ENCODE measurements at regions not wholly inside any gene's neighbourhood (a gene's known extent, or its start where the extent isn't known, plus 50 kb on each side); places are given as distances from the start of the nearest gene placed in this dataset.

DNA sequence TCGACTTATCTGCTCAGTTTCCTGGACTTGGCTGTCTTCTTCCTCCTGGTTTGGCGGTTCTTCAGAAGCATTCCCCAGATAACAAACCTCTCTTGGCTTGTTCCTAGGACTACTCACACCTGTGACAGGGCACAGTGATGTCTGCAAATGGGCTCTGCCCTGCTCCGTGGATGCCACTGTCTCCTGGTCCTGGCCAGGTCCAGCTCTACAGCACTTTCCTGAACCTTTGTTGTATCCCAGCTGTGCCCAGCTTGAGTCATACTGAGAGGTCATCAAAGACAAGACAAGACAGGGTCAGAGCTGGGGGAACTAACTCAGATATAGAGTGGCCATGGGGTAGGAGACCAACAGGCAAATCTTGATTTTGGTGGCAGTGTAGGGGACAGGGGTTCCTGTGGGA, 102.7 kb upstream of the SLC22A23 start:
- no peak for DNase-seq (ENCODE audit: low read depth in 2 of 3, low spot score in 2 of 3)

DNA sequence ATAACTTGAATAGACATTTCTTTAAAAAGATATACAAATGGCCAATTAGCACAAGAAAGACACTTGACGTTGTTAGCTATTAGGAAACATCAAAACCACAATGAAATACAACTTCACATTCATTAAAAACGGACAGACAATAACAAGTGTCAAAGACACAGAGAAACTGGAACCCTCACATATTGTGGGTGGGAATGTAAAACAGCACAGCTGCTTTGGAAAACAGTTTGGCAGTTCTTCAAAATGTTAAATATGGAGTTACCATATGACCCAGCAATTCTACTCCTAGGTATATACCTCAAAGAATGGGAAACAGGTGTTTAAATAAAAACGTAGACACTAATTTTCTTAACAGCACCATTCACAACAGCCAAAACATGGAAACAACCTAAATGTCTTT, 100.5 kb upstream of the SLC22A23 start:
- DNase-seq (ENCODE audit: low read depth in 2 of 3, low spot score in 2 of 3): no peak

DNA sequence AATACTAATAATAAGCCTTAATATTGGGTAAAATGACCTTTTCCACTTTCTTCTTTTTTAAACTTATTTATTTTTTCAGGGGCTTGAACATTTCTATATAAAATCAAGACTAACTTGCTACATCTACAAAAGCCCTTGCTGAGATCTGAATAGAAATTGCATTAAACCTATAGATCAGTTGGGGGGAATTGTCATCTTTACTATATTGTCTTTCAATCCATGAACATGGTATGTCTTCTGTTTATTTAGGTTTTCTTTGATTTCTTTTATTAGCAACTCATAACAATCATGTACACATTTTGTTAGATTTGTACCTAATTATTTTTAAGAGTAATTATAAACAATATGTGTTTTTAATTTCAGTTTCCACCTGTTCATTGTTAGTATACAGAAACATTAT, 96.4 kb upstream of the SLC22A23 start:
- DNase-seq (ENCODE audit: low read depth in 2 of 3, low spot score in 2 of 3): no peak

DNA sequence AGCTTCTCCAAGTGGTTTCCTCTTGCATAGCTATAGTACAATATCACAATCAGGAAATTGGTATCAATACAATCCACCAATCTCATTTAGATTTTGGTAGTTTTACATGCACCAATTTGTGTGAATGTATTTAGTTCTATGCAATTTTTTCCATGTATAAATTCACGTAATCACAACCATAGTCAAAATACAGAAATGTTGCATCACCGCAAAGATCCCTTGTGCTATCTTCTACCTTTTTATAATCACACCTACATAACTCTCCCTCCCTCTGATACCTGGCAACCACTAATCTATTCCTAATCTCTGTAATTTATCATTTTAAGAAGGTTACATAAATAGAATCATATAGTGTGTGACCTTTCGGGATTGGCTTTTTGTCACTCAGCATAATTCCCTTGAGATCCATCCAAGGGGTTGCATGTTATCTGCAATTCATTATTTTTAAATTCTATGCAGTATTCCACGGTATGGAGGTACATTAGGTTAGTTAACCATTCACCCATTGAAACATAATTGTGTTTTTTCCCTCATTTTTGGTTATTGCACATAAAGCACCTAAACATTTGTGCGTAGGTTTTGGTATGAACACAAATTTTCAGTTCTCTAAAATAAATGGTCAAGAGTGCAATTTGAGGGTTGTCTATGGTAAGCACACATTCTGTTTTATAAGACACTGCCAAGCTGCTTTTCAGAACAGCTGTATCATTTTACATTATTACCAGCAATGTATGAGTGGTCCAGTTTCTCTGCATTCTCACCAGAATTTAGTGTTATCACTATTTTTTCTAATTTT, 95.1 kb upstream of the SLC22A23 start:
- DNase-seq (ENCODE audit: low read depth in 2 of 3, low spot score in 2 of 3): no peak

DNA sequence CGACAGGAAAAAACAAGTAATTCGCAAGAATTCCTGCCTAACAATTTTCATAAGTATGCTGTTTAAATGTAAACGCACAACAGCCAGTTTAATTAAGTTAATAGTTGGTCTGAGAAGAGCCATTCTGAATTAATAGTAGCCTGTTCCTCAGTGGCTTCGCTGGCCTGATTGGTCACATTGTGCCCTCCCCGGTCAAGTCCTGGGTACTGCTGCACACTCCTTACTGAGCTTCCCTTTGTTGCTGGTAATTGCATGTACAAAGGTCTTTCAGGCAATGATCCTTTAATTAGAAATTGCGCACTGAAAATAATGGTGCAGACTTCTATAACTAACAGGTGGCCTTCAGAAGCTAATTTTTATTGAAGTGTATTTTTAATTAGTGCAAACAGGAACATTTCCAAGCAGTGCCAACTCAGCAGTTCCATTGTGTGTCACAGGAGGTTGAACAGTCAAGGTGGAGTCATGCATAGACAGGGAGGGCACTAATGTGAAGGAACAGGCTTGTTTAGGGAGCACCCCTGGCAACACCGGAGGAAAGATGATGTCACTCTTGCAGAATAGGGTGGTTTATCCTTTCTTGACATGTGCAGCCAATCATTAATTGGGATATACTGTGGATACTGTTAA, 92.6 kb upstream of the SLC22A23 start:
- DNase-seq (ENCODE audit: low read depth in 2 of 3, low spot score in 2 of 3): no peak

DNA sequence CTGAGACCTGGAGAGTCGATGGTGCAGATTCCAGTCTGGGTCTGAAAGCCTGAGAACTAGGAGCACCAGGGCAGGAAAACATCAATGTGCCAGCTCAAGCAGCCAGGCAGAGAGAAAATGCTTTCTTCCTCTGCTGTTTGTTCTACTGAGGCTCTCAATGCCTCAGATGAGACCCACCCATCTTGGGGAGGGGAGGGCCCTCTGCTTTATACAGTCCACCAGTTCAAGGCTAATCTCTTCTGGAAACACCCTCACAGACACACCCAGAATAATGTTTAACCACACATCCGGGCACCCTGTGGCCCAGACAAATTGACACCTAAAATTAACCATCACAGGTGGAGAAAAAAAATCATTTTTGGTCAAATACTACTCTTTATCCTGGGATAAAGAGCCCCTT, 89.3 kb upstream of the SLC22A23 start:
- DNase-seq (ENCODE audit: low read depth in 2 of 3, low spot score in 2 of 3): no peak

DNA sequence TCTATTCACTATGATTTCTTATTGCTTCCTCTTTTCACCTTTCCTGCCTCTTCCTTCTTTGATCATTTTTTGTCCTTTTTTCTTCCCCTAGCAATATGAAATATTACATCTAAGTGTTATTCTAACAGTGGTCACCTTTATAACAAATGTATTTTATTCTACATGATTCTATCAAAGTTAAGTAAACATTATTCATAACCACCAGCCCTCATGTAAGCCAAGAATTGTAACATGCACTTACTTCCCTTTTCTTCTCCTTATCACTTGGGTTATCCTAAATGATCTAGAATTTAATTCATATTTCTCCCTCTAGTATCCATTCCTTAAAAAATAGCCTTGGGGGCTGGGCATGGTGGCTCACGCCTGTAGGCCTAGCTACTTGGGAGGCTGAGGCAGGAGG, 88.3 kb upstream of the SLC22A23 start:
- no peak for DNase-seq (ENCODE audit: low read depth in 2 of 3, low spot score in 2 of 3)

DNA sequence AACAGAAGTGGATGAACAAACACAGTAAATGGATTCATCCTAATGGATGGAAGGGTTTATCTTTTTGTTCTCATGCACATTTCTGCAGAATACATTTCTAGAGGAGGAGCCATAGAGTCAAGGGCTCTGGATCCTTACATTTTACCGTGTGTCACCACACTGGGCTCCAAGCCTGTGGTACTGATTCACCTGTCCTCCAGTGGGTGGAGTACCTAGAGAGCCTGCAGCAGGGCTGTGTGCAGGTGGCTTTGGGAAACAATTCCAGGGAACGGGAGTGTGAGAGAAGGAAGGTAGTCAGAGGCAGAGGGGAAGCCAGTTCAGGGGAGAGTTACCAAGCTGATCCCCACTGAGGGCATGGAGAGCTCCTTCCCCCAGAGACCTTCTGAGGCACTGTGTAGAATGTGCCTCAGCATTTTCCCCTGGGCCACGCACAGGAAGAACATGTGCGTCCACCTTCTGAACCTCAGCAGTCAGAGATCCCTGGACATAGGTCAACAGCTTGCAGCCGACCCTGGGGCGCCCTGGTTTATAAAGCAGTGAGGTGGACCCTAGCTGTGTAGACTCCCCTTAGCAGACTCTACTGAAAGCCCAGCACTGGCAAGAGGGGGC, 85.3 kb upstream of the SLC22A23 start:
- no peak for DNase-seq (ENCODE audit: low read depth in 2 of 3, low spot score in 2 of 3)

DNA sequence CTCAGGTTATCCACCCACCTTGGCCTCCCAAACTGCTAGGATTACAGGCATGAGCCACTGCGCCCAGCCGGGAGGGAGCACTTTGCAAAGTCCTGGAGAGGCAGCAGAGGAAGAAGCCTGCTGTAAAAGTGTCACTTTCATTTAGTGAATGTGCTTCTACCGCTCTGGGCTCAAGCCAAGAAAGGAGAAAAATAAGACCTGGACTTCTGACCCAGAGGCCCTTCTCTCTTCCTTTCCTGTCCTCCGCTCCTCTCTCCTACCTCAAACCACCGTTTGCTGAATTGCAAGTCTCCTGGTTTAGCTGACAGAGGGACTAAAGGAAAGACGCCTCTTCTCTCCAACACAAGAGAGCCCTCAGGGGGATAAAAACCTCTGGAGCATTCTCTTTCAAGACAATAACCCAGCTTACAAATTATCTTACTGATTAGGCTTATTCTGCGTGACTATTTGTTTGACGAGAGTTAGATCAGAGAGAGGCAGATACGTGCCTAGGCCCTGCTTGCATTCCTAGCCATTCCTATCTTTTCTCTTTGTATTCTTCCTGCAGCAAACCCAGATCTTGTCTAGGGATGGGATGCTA, 84.2 kb upstream of the SLC22A23 start:
- DNase-seq (ENCODE audit: low read depth in 2 of 3, low spot score in 2 of 3): no peak

DNA sequence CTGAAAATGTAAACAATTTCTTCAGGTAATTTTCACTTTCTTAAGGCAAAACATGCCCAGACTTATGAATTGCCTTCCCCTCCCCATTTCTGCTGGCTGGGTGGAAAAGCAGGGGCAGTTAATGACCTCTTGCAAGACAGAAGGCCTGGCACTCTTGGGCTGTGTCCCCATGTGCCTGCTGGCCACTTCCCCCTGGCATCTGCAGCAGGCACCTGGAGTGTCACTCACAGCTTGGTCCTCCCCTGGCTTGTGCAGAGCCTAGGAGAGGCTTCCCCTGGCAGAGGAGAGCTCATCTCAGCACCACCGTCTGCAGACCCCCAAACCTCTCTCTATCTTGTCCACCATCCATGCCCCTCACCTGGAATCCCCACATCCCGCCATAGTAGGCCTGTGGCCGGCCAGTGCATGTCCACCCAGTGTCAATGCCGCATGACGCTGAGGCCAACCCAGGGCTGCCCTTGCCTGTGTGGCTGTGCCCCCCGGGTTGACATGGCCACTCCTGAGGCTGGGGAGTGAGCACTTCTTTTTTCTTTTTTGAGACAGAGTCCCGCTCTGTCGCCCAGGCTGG, 83.5 kb upstream of the SLC22A23 start:
- DNase-seq (ENCODE audit: low read depth in 2 of 3, low spot score in 2 of 3): no peak

DNA sequence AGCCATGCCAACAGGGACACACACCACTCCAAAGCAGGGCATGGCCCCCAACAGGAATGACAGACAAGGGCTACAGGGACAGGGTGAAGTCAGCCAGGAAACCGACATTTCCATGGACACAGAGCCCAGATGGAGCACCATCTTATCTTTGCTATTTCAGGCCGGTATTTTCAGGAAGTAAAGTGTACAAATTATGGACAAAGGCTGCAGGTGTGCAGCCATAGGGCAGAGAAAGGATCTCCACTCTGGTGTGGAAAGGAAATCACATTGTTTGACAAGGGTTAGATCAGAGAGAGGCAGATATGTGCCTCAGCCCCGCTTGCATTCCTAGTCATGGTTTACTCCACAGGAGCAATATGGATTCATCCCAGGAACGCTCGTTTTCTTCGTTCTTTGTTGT, 81.7 kb upstream of the SLC22A23 start:
- DNase-seq (ENCODE audit: low read depth in 2 of 3, low spot score in 2 of 3): no peak

DNA sequence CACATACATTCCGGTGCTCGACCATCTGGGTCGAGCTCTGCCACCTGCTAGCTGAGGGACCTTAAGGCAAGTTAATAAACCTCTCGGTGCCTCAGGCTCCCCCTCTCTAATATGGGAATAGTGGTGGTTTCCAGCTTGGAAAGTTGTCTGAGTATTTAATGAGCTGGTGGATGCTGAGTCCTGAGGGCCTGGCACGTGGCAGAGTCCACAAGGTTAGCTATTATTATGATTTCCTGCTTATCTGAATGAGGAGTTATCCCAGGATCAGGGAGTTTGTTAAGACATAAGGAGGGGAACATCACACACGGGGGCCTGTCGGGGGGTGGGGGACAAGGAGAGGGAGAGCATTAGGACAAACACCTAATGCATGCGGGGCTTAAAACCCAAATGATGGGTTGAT, 80.1 kb upstream of the SLC22A23 start:
- DNase-seq (ENCODE audit: low read depth in 2 of 3, low spot score in 2 of 3): no peak

DNA sequence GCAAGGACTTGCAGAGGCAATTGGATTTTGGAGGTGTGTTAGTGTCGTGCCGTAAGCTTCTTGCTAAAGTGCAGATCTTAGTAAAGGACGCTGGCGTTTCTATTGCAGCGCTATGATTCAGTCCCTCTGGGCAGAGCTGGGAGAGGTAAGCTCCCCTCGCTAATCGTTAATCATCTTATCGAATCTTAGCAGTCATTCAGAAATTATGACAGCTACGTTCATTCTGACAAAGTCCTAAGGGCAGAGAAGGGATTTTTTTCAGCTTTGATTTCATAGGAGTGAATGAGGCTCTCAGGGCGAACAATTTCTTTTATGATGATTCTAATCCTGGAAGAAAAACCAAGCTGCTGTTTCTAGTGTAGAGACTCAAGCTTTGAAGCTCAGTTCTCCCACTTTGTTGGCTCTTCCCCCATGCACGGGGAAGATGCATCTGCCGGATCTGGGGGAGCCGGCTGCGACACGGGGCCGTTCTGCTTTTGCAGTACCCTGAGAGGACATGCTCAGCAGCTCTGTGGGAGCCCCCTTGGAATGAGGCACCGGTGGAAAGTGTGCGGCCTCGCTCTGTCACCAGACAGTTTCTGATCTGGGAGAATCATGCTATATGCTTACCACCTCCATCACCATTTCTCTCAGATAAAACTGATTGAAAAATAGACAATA, 79.1 kb upstream of the SLC22A23 start:
- no peak for DNase-seq (ENCODE audit: low read depth in 2 of 3, low spot score in 2 of 3)

DNA sequence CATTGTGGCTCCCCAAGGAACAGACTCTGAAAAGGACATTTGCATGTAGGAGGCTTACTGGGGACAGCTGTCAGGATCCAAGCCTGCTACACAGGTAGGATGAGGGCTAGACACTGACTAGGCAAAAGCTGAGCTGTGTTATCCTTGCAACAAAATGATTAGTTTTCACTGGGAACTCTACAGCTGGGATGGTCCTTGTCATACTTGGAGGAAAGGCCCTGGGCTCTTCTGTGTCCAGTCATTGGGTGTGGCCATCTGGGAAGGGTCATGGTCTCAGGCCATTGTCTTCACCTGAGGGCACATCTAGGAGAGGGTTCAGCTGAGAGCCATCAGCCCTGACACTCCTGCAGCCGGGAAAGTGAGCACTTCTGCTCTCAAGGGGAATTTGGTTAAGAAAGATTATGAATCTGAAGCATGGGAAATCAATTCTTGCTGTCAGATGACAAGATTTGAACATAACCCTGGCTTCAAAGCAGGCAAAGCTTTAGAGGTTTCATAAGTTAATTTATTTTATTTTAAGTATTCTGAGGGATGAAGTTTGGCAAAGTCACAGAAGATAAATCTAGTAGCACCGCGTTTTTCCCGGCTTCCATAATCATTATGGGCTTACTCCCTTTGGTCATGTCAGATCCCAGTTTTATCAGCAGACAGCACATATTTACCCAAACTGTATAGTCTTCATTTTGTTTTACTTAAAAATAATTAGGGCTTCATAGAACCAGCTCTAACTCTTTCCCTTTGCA, 78.4 kb upstream of the SLC22A23 start:
- no peak for DNase-seq (ENCODE audit: low read depth in 2 of 3, low spot score in 2 of 3)

DNA sequence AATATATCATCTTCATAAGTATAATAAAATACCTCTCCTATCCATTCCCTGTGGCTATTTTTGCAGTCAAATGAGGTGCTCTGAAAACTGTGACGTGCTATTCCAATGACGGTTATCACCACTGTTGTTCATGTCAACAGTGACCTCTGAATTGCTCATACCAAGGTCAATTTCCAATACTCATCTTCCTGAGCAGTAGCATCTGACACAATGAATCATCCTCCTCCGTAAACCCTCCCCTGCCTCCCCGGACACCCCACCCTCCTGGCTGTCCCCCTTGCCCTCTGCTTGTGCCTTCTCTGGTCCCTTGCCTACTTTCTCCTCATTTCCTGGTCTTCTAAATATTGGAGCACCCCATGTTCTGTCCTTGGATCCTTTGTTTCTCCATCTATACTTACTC, 77.7 kb upstream of the SLC22A23 start:
- no peak for DNase-seq (ENCODE audit: low read depth in 2 of 3, low spot score in 2 of 3)

DNA sequence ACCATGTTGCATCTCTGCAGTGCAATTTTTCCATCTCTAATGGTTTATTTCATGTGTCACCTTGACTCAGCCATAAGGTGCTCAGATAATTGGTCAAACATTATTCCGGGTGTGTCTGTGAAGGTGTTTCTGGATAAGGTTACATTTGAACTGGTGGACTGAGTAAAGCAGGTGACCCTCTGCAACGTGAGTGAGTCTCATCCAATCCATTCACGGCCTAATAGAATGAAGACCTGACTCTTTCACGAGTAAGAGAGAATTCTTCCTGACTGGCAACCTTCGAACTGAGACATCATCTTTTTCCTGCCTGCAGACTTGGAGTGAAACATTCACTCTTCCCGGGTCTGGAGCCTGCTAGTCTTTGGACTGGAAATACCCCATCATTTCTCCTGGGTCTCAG, 77.1 kb upstream of the SLC22A23 start:
- no peak for DNase-seq (ENCODE audit: low read depth in 2 of 3, low spot score in 2 of 3)

DNA sequence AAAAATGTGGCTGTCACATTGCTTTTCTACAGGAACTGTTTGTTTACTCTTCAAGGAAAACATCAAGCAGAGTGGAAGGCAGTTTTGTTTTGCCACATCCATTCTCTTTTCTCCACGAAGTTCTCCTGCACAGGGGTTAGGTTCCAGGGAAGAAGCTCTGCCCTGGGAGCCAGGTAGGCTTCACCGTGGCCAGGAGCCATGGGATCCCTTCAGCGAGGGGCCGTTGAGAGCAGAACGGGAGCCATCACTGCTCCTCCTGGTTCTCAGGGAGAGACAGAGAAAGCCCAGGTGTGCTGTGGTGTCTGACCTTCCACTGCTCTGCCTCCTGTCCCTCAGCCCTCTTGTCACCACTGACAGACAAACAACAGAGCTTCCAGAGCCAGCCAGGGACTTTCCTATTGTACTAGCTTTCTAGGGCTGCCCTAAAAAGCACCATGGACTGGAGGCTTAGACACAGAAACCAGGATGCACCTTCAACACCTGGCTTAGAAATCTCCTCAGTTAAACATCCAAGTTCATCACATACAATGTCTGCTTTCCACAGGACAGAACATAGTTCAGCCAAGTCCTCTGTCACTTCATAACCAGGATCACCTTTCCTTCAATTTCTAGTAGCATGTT, 75.6 kb upstream of the SLC22A23 start:
- DNase-seq (ENCODE audit: low read depth in 2 of 3, low spot score in 2 of 3): no peak

DNA sequence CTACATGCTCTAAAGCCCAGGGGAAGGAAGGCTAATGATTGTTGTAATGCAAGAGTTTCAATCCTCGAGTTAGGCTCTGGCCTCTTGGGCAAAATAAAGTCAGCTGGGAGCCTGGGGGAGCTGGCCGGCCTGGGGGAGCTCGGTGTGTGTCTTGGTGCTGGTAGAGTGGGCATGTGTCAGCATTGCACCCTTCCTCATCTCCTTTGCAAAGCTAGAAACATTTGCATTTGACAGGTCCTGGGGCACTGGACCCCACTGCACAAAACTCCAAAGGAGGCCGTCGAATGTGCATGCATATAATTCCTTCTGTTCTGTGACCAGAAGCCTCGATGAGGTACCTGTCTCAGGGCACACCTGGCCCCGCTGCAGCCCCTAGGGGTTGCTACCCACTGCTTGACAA, 74.6 kb upstream of the SLC22A23 start:
- DNase-seq (ENCODE audit: low read depth in 2 of 3, low spot score in 2 of 3): no peak

DNA sequence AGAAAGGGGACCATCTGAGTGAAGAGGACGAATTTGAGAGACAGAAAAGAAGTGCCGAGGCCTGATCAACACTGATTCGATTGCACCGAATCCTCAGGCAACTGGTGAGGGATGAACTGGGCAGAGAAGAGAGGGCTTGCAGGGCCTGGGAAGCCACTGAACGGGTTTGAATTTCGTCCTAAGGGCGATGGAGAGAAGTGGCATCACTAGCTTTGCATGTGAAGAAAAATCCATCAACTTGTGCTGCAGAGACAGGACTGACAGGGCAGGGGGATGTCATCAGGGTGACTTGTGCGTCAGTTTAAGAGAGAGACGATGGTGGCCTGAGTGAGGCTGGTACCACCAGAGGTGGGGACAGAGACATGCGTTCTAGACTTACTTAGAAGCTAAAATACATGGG, 73.7 kb upstream of the SLC22A23 start:
- no peak for DNase-seq (ENCODE audit: low read depth in 2 of 3, low spot score in 2 of 3)

DNA sequence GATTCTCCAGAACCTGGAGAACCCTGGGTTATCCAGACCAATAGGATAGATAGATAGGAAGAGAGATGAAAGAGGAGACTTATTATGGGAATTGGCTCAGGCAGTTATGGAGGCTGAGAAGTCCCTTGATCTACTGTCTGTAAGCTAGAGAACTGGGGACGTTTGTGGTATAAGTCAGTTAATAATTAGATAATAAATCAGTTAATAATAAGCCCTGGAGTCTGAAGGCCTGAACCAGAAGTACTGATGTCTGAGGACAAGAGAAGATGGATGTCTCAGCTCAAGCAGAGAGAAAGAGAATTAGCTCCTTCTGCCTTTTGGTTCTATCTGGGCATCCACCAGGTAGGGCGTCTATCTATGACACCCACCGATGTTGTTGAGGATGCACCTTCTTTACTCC, 72.9 kb upstream of the SLC22A23 start:
- DNase-seq (ENCODE audit: low read depth in 2 of 3, low spot score in 2 of 3): no peak

All from activated CD8-positive, alpha-beta memory T cell treated with anti-CD3 and anti-CD28 coated beads for 48 hours (primary cell).